GM23248 (cell line): ENCODE measurements at regions not wholly inside any gene's neighbourhood (a gene's known extent, or its start where the extent isn't known, plus 50 kb on each side); places are given as distances from the start of the nearest gene placed in this dataset.

ENCODE experiments used
- DNase-seq: peaks from one replicate; pipeline ENCODE4 v3.0.0-alpha.2; 2015
- H2AFZ ChIP-seq: fragments of 200-600 bp; sonication (generic); 2 replicates; pipeline ENCODE4 v1.6.1; 2016; ENCODE audit warnings: antibody characterized with exemption
- H3F3A ChIP-seq: fragments of 200-600 bp; sonication (generic); 2 replicates; pipeline ENCODE4 v1.6.1; 2016; ENCODE audit warnings: mild to moderate bottlenecking, antibody characterized with exemption, mixed run types; ENCODE audit not compliant: insufficient read depth
- H3K27ac ChIP-seq: fragments of 200-600 bp; sonication (generic); 2 replicates; pipeline ENCODE4 v1.5.1; 2016; ENCODE audit warnings: mild to moderate bottlenecking
- H3K27me3 ChIP-seq: fragments of 200-600 bp; sonication (generic); replicated peaks from 2 replicates; pipeline ENCODE4 v1.6.1; 2016; ENCODE audit warnings: mild to moderate bottlenecking; ENCODE audit not compliant: insufficient read depth
- H3K36me3 ChIP-seq: fragments of 200-600 bp; sonication (generic); 2 replicates; pipeline ENCODE4 v1.6.1; 2016; ENCODE audit warnings: low read depth, mild to moderate bottlenecking
- H3K4me1 ChIP-seq: fragments of 200-600 bp; sonication (generic); 2 replicates; pipeline ENCODE4 v1.6.1; 2016; ENCODE audit warnings: mild to moderate bottlenecking; ENCODE audit not compliant: insufficient read depth
- H3K4me2 ChIP-seq: fragments of 200-600 bp; sonication (generic); one replicate; pipeline ENCODE4 v1.6.1; 2016; ENCODE audit warnings: mild to moderate bottlenecking; ENCODE audit not compliant: unreplicated experiment
- H3K4me3 ChIP-seq: fragments of 200-600 bp; sonication (generic); 2 replicates; pipeline ENCODE4 v1.5.1; 2016; ENCODE audit warnings: mild to moderate bottlenecking
- H3K79me2 ChIP-seq: fragments of 200-600 bp; sonication (generic); 2 replicates; pipeline ENCODE4 v1.6.1; 2016; ENCODE audit warnings: mild to moderate bottlenecking; ENCODE audit not compliant: insufficient read depth
- H3K9ac ChIP-seq: fragments of 200-600 bp; sonication (generic); 2 replicates; pipeline ENCODE4 v1.6.1; 2016; ENCODE audit warnings: mild to moderate bottlenecking
- H3K9me2 ChIP-seq: fragments of 200-600 bp; sonication (generic); 2 replicates; pipeline ENCODE4 v1.6.1; 2016; ENCODE audit warnings: mixed run types, mild to moderate bottlenecking, moderate library complexity; ENCODE audit not compliant: insufficient read depth
- H3K9me3 ChIP-seq: fragments of 200-600 bp; sonication (generic); one replicate; pipeline ENCODE4 v1.6.1; 2017; ENCODE audit warnings: low read depth
- H4K20me1 ChIP-seq: fragments of 200-600 bp; sonication (generic); 2 replicates; pipeline ENCODE4 v1.6.0; 2016; ENCODE audit not compliant: insufficient read depth
- EZH2 ChIP-seq: fragments of 200-600 bp; sonication (generic); IDR thresholded peaks from 2 replicates; pipeline ENCODE4 v1.6.1; 2018; ENCODE audit warnings: antibody characterized with exemption, mild to moderate bottlenecking; ENCODE audit not compliant: insufficient read depth, poor library complexity, severe bottlenecking
- EZH2phosphoT487 ChIP-seq: fragments of 200-600 bp; sonication (generic); IDR thresholded peaks from 2 replicates; pipeline ENCODE4 v1.6.1; 2018; ENCODE audit warnings: antibody characterized with exemption, moderate library complexity, mild to moderate bottlenecking, low read depth; ENCODE audit not compliant: insufficient read depth
- WGBS, 2 experiments: methylation state at CpG; one replicate each; pipeline ENCODE4 v1.1.6; 2015 to 2017; ENCODE audit warnings: low lambda C conversion rate in 2 of 2, low coverage in 1 of 2; ENCODE audit errors: missing lambda C conversion rate in 2 of 2; 5-methylcytosine and 5-hydroxymethylcytosine counted together
- in situ Hi-C: fragments of 300-500 bp; cut with MboI; formaldehyde crosslinking; loops from 2 replicates; pipeline ENCODE4 v1.15.0; 2020

DNA sequence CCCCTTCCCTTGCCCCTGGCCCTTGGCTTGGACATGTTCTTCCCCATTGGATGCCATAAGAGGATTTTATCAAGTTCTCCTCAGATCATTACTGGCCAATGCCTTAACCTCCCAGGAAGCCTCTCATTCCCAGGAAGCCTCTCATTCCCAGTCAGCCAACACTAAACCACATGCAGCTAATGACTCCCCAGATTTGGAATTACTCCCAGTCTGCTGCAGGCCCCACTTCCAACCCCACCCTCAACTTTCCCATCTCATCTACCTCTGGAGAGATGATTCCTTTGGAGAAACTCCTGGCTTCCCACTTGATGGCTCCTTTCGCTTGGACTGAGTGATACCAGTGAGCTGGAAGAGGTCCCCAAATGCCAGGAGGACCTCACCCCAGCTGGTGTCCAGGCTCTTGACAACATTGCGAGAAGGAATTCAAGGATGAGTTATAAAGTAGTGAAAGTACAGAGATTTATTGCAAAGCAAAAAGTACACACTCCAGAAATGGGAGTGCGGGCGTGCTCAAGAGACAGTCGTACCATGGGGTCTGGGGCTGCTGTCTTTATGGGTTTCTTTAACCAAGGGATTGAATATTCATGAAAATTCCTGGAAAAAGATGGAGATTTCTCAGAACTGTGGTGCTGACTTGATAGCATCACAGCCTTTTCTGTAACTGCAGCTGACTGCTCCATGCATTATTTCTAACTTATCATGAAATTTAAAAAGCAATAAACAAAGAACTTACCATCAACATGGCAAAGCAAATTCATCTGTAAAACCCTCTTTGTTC is 117.2 kb upstream of the ADCY1 start:
- Histone ChIP-seq H2AFZ (no peak overlapping the region), H3K79me2 (no peaks in the 10 kb centered on the region), H3K4me1 (no peaks in the 10 kb centered on the region), H3K4me3 (no peak overlapping the region), H3K9me3 (no peaks in the 10 kb centered on the region), H4K20me1 (no peaks in the 10 kb centered on the region), H3K27me3 (0 out of 2 replicates have a peak, but pooled peaks cover 12% of the 10 kb centered on the region), H3K27ac (no peak overlapping the region), H3K9ac (no peak overlapping the region), H3K4me2 (no peak overlapping the region), H3F3A (no peaks in the 10 kb centered on the region), H3K9me2 (no peaks in the 10 kb centered on the region), H3K36me3 (no peaks in the 10 kb centered on the region)
- peak; percentile 44 for DNase-seq
- WGBS, 2 experiments: 45 to 60% methylated on average over 5 of the region's 5 CpGs
- TF ChIP-seq EZH2phosphoT487: no peak
- no peak for TF ChIP-seq EZH2
- in situ Hi-C loops: no loop called here

DNA sequence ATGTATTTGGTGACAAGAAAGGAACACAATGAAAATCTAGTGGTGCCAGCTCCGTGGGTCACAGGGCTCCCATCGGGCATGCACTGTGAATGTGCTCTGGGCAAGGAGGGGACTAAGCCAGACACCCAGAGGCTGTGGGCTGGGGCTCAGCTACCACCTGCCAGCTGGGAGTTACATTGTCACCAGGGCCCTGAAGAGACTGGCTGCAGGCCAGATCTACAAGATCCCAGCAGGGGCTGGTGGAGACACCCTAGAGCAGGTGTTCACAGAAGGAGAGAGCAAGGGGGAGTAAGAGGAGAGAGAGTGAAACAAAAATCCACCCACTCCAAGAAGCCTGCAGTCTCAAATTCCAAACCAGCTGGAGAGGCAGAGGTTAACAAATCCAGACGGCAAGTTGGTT is 116.6 kb upstream of the ADCY1 start:
- Histone ChIP-seq H3K9me2 (no peaks in the 10 kb centered on the region), H2AFZ (no peak overlapping the region), H3F3A (no peaks in the 10 kb centered on the region), H3K79me2 (no peaks in the 10 kb centered on the region), H4K20me1 (no peaks in the 10 kb centered on the region), H3K9ac (no peak overlapping the region), H3K27ac (no peak overlapping the region), H3K4me2 (no peak overlapping the region), H3K27me3 (0 out of 2 replicates have a peak, but pooled peaks cover 12% of the 10 kb centered on the region), H3K4me1 (no peaks in the 10 kb centered on the region), H3K4me3 (no peak overlapping the region), H3K9me3 (no peaks in the 10 kb centered on the region), H3K36me3 (no peaks in the 10 kb centered on the region)
- no peak for DNase-seq
- TF ChIP-seq EZH2phosphoT487 (no peak), EZH2 (no peak)
- in situ Hi-C loops: no loop called here
- 26 to 45% methylated on average over 3 of the region's 3 CpGs for WGBS, 2 experiments

- Histone ChIP-seq H4K20me1 (no peaks in the 10 kb centered on the region), H2AFZ (no peak overlapping the region), H3F3A (no peaks in the 10 kb centered on the region), H3K4me3 (no peak overlapping the region), H3K9me3 (no peaks in the 10 kb centered on the region), H3K36me3 (no peaks in the 10 kb centered on the region), H3K4me2 (no peak overlapping the region), H3K9me2 (no peaks in the 10 kb centered on the region), H3K4me1 (no peaks in the 10 kb centered on the region), H3K27me3 (0 out of 2 replicates have a peak, but pooled peaks cover 12% of the 10 kb centered on the region), H3K9ac (no peak overlapping the region), H3K27ac (no peak overlapping the region), H3K79me2 (no peaks in the 10 kb centered on the region)
- in situ Hi-C loops: no loop called here
- no peak for TF ChIP-seq EZH2
- TF ChIP-seq EZH2phosphoT487: no peak
- no peak for DNase-seq
- WGBS, 2 experiments: 3 to 9% methylated on average over 4 of the region's 4 CpGs
These were observed 114.7 kb upstream of the ADCY1 start for GRCh38 chr7:45459476-45459875.

DNA sequence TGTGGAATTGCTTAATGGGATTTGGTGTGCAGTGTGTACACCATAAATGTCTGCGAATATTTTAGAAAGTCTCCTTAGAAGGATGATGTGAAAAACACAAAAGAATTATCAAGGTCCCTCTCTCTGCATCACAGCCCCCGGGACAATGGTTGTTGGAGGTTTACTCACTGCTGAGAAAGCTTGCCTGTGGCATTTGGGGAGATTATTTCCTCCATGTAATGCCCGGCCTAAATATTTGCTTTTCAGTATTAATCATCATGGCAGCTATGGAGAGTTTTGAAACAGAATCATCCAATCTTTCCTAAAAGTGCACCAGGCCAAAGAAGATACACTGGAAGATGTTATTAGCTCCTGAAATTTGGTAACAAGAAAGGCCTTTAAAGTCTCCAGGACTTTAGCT is 113.8 kb upstream of the ADCY1 start:
- Histone ChIP-seq H3F3A (no peaks in the 10 kb centered on the region), H3K9me3 (no peaks in the 10 kb centered on the region), H3K4me1 (no peaks in the 10 kb centered on the region), H3K36me3 (no peaks in the 10 kb centered on the region), H3K9ac (no peak overlapping the region), H4K20me1 (no peaks in the 10 kb centered on the region), H2AFZ (no peak overlapping the region), H3K27ac (no peak overlapping the region), H3K27me3 (0 out of 2 replicates have a peak, but pooled peaks cover 12% of the 10 kb centered on the region), H3K79me2 (no peaks in the 10 kb centered on the region), H3K4me3 (no peak overlapping the region), H3K9me2 (no peaks in the 10 kb centered on the region), H3K4me2 (no peak overlapping the region)
- 54 to 63% methylated on average over 3 of the region's 3 CpGs for WGBS, 2 experiments
- in situ Hi-C loops: no loop called here
- TF ChIP-seq EZH2phosphoT487 (no peak), EZH2 (no peak)
- DNase-seq: no peak
